ENCODE measurements at regions not wholly inside any gene's neighbourhood (a gene's known extent, or its start where the extent isn't known, plus 50 kb on each side); places are given as distances from the start of the nearest gene placed in this dataset.

DNA sequence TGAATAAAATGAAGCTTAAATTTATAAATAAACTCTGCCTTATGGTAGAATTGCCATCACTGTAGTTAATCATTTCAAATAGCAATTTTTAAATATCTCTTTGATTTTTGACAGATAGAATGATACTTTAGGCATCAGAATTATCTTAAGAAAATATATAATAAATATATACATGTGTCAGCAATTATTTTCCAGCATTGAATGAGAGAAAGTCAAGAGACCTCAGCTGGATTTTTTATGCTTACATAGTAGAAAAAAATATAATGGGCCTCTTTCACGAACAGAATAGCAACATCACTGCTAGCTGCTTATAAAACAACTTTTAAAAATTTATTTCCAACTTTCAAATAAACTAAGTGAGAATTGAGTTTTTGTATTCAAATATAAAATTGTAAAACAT lies 424.0 kb upstream of the MAGEB16 start:
- TF ChIP-seq, protein P1, sequence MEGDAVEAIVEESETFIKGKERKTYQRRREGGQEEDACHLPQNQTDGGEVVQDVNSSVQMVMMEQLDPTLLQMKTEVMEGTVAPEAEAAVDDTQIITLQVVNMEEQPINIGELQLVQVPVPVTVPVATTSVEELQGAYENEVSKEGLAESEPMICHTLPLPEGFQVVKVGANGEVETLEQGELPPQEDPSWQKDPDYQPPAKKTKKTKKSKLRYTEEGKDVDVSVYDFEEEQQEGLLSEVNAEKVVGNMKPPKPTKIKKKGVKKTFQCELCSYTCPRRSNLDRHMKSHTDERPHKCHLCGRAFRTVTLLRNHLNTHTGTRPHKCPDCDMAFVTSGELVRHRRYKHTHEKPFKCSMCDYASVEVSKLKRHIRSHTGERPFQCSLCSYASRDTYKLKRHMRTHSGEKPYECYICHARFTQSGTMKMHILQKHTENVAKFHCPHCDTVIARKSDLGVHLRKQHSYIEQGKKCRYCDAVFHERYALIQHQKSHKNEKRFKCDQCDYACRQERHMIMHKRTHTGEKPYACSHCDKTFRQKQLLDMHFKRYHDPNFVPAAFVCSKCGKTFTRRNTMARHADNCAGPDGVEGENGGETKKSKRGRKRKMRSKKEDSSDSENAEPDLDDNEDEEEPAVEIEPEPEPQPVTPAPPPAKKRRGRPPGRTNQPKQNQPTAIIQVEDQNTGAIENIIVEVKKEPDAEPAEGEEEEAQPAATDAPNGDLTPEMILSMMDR (IDR thresholded peaks at IDR 0.05; ENCODE audit: low read depth, low read length), result no peak
- TF ChIP-seq, protein P2, sequence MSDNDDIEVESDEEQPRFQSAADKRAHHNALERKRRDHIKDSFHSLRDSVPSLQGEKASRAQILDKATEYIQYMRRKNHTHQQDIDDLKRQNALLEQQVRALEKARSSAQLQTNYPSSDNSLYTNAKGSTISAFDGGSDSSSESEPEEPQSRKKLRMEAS (IDR thresholded peaks at IDR 0.05; ENCODE audit: low read depth, low read length), result no peak
- no peak for TF ChIP-seq POLR2A (IDR thresholded peaks at IDR 0.05; ENCODE audit: extremely low read depth, insufficient read length)

All from NB4 (cell line).